Tibial nerve (tissue), 3 donors: ENCODE measurements at regions not wholly inside any gene's neighbourhood (a gene's known extent, or its start where the extent isn't known, plus 50 kb on each side); places are given as distances from the start of the nearest gene placed in this dataset.

Source experiments
- POLR2A ChIP-seq, 2 donors: fragments of 450-650 bp; IDR thresholded peaks; one replicate each; pipeline ENCODE4 v1.6.1; 2017; ENCODE audit warnings: antibody characterized with exemption in 2 of 2, mild to moderate bottlenecking in 2 of 2, moderate library complexity in 2 of 2
- TF ChIP-seq, protein P1 (sequence below), 5 experiments: fragments of 200-600 bp in 3 of 5; fragments of 450-650 bp in 2 of 5; sonication (generic) in 3 of 5; IDR thresholded peaks; one replicate each; pipeline ENCODE4 v1.5.1; 2016 to 2019; ENCODE audit warnings: antibody characterized with exemption in 5 of 5, mild to moderate bottlenecking in 3 of 5, moderate library complexity in 2 of 5

DNA sequence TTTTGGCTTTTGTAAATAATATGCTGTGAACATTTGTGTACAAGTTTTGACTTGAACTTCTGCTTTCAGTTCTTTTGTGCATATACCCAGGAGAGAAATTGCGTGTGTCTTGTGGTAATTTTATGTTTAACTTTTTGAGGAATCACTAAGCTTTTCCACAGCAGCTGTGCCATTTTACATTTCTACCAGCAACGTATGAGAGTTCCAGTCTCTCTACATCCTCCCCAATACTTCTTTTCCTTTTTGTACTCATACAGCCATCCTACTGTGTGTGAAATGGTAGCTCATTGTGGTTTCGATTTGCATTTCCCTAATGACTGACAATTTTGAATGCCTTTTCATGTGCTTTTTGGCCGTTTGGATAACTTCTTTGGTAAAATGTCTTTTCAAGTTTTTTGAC, 66.3 kb upstream of the INHBA start:
- TF ChIP-seq, protein P1, sequence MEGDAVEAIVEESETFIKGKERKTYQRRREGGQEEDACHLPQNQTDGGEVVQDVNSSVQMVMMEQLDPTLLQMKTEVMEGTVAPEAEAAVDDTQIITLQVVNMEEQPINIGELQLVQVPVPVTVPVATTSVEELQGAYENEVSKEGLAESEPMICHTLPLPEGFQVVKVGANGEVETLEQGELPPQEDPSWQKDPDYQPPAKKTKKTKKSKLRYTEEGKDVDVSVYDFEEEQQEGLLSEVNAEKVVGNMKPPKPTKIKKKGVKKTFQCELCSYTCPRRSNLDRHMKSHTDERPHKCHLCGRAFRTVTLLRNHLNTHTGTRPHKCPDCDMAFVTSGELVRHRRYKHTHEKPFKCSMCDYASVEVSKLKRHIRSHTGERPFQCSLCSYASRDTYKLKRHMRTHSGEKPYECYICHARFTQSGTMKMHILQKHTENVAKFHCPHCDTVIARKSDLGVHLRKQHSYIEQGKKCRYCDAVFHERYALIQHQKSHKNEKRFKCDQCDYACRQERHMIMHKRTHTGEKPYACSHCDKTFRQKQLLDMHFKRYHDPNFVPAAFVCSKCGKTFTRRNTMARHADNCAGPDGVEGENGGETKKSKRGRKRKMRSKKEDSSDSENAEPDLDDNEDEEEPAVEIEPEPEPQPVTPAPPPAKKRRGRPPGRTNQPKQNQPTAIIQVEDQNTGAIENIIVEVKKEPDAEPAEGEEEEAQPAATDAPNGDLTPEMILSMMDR (IDR thresholded peaks at IDR 0.05), result no peak
- no peak for TF ChIP-seq POLR2A (IDR thresholded peaks at IDR 0.05)
